Cardiac fibroblast (primary cell): ENCODE measurements at regions not wholly inside any gene's neighbourhood (a gene's known extent, or its start where the extent isn't known, plus 50 kb on each side); places are given as distances from the start of the nearest gene placed in this dataset.

Source experiments
- DNase-seq, 2 donors: peaks; one replicate each; pipeline versions ENCODE4 v3.0.0 to v3.0.0-alpha.2; 2010; ENCODE audit warnings: low read depth in 2 of 2
- H3K4me3 ChIP-seq, 2 donors: replicated peaks in 1 of 2; 1 replicate in 1 of 2; 2 replicates in 1 of 2; pipeline ENCODE4 v1.5.1; 2011; ENCODE audit warnings: low read depth in 2 of 2, low read length in 2 of 2, mild to moderate bottlenecking in 2 of 2, moderate library complexity in 1 of 2
- TF ChIP-seq, protein P1 (sequence below): IDR thresholded peaks from one replicate; pipeline ENCODE4 v1.5.1; 2011; ENCODE audit warnings: low read depth, mild to moderate bottlenecking, low read length, inconsistent platforms

DNA sequence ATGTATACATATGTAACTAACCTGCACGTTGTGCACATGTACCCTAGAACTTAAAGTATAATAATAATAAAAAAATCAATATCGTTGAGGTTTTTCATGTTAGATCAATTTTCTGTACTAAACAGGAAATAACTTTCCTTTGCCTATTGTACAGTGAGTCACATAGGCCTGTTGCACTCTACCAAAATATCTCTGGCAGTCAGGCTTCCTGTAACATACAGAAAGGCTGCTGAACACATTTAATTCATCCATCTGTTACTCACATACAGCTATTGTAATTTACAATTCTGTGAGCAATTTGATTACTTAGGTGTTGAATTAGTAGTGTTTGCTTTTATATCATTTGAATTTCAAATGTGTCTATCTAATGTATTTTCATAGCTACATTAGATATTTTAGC is 427.8 kb downstream of the TMA16 start:
- no peak for DNase-seq
- TF ChIP-seq, protein P1, sequence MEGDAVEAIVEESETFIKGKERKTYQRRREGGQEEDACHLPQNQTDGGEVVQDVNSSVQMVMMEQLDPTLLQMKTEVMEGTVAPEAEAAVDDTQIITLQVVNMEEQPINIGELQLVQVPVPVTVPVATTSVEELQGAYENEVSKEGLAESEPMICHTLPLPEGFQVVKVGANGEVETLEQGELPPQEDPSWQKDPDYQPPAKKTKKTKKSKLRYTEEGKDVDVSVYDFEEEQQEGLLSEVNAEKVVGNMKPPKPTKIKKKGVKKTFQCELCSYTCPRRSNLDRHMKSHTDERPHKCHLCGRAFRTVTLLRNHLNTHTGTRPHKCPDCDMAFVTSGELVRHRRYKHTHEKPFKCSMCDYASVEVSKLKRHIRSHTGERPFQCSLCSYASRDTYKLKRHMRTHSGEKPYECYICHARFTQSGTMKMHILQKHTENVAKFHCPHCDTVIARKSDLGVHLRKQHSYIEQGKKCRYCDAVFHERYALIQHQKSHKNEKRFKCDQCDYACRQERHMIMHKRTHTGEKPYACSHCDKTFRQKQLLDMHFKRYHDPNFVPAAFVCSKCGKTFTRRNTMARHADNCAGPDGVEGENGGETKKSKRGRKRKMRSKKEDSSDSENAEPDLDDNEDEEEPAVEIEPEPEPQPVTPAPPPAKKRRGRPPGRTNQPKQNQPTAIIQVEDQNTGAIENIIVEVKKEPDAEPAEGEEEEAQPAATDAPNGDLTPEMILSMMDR, result no peak
- no peak overlapping the region for H3K4me3 ChIP-seq

GRCh38 chr4:163923092-163923491 is 428.6 kb downstream of the TMA16 start:
- H3K4me3 ChIP-seq, result no peak overlapping the region
- no peak for DNase-seq
- TF ChIP-seq, protein P1, result no peak

DNA sequence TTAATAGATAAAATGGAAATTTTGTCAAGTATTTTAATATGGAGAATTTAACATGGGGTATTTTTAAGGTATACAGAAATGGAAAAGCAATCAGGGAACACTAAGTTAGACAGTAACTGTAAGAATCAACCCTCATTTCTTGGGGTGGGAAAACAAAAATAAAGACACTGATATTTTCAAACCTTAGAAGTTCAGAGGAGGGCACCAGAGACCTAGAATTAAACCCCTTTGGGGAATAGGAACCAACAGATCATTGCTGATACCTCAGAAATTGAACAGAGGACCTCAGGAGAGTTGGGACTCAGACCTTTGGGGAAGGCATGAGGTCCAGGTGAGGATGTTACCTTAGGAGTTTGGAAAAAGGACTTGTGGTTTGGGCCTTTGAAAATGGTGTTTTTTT is 435.6 kb downstream of the TMA16 start:
- H3K4me3 ChIP-seq, result no peak overlapping the region
- TF ChIP-seq, protein P1, result no peak
- DNase-seq, result no peak

DNA sequence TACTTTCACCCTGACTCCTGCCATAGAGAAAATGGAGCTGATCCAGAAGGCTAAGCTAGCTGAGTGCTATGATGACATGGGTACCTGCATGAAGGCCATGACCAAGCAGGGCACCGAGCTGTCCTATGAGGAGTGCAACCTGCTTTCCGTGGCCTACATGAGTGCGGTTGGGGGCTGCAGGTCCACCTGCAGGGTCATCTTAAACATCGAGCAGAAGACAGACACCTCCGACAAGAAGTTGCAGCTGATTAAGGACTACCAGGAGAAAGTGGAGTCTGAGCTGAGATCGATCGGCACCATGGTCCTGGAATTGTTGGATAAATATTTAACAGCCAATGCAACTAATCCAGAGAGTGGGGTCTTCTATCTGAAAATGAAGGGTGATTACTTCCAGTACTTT is 438.0 kb downstream of the TMA16 start:
- TF ChIP-seq, protein P1, result no peak
- H3K4me3 ChIP-seq, result no peak overlapping the region
- DNase-seq, result no peak

- no peak for DNase-seq
- no peak overlapping the region for H3K4me3 ChIP-seq
- TF ChIP-seq, protein P1, result no peak
These were observed 445.1 kb downstream of the TMA16 start for GRCh38 chr4:163939597-163939996.

GRCh38 chr4:163941221-163941905 is 446.9 kb downstream of the TMA16 start:
- no peak for DNase-seq
- TF ChIP-seq, protein P1, result no peak

More at GRCh38 chr4:163941221-163941905, 446.9 kb downstream of the TMA16 start:
- no peak overlapping the region for H3K4me3 ChIP-seq
